ENCODE measurements at regions not wholly inside any gene's neighbourhood (a gene's known extent, or its start where the extent isn't known, plus 50 kb on each side); places are given as distances from the start of the nearest gene placed in this dataset.

GRCh38 chr9:103799959-103800358 lies 294.1 kb upstream of the SMC2 start:
- DNase-seq (ENCODE audit: low read depth, low spot score), result no peak
- in situ Hi-C loops (cut with HindIII; ENCODE audit: low pct_unique_long_range_greater_than_20kb, low sequenced_read_pairs), result no loop called here
- no peaks in the 10 kb centered on the region for H3K9me3 ChIP-seq (ENCODE audit: control insufficient read depth, insufficient read depth, low read depth, low read length)
- no peaks in the 10 kb centered on the region for H3K4me1 ChIP-seq (ENCODE audit: control insufficient read depth, insufficient read depth, low read length)
- H3K4me3 ChIP-seq (ENCODE audit: low read depth in 2 of 2, low read length in 2 of 2), result no peak overlapping the region
- no TSS peak for BruUV-seq (replicated peaks)
- no peak overlapping the region for H3K27ac ChIP-seq (ENCODE audit: low read length)
- ATAC-seq, result no peak
- ChIA-PET CTCF (no interaction called here), POLR2A (no interaction called here)
- H3K27me3 ChIP-seq (ENCODE audit: control insufficient read depth, insufficient read depth, low read length), result no peaks in the 10 kb centered on the region
- H3K36me3 ChIP-seq (ENCODE audit: control insufficient read depth, insufficient read depth, low read length), result no peaks in the 10 kb centered on the region
- TF ChIP-seq TCF7L2 (IDR thresholded peaks at IDR 0.05; ENCODE audit: low read depth, low read length), result no peak
- intact Hi-C loops (cut with micrococcal nuclease; ENCODE audit: unreplicated experiment), result no loop called here

DNA sequence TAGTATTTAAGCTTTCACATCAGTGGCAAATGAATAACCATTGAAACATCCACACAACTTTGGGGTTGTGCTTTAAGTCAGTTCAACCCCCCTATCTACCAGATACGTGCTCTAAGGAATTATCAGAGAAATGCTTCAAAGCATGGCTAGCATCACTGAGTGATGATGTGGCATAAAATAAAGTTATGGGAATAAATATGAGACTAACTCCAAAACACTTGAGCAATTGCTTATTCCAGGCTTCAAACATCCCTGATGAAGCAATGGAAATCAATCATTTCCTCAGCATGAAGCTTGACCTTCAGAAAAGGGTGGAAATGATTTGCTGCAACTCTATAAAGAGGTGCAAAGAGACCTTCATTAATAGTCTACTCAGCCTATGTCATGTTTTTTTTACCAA lies 292.0 kb upstream of the SMC2 start:
- H3K9me3 ChIP-seq (ENCODE audit: control insufficient read depth, insufficient read depth, low read depth, low read length), result no peaks in the 10 kb centered on the region
- ChIA-PET POLR2A (no interaction called here), CTCF (no interaction called here)
- no peaks in the 10 kb centered on the region for H3K27me3 ChIP-seq (ENCODE audit: control insufficient read depth, insufficient read depth, low read length)
- intact Hi-C loops (cut with micrococcal nuclease; ENCODE audit: unreplicated experiment) (no loop called here), in situ Hi-C loops (cut with HindIII; ENCODE audit: low pct_unique_long_range_greater_than_20kb, low sequenced_read_pairs) (no loop called here)
- TF ChIP-seq, protein P1, sequence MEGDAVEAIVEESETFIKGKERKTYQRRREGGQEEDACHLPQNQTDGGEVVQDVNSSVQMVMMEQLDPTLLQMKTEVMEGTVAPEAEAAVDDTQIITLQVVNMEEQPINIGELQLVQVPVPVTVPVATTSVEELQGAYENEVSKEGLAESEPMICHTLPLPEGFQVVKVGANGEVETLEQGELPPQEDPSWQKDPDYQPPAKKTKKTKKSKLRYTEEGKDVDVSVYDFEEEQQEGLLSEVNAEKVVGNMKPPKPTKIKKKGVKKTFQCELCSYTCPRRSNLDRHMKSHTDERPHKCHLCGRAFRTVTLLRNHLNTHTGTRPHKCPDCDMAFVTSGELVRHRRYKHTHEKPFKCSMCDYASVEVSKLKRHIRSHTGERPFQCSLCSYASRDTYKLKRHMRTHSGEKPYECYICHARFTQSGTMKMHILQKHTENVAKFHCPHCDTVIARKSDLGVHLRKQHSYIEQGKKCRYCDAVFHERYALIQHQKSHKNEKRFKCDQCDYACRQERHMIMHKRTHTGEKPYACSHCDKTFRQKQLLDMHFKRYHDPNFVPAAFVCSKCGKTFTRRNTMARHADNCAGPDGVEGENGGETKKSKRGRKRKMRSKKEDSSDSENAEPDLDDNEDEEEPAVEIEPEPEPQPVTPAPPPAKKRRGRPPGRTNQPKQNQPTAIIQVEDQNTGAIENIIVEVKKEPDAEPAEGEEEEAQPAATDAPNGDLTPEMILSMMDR (IDR thresholded peaks at IDR 0.05), result no peak
- TF ChIP-seq SIN3A (IDR thresholded peaks at IDR 0.05; ENCODE audit: borderline replicate concordance, insufficient read depth, low read depth, low read length), result no peak
- TF ChIP-seq, protein P2, sequence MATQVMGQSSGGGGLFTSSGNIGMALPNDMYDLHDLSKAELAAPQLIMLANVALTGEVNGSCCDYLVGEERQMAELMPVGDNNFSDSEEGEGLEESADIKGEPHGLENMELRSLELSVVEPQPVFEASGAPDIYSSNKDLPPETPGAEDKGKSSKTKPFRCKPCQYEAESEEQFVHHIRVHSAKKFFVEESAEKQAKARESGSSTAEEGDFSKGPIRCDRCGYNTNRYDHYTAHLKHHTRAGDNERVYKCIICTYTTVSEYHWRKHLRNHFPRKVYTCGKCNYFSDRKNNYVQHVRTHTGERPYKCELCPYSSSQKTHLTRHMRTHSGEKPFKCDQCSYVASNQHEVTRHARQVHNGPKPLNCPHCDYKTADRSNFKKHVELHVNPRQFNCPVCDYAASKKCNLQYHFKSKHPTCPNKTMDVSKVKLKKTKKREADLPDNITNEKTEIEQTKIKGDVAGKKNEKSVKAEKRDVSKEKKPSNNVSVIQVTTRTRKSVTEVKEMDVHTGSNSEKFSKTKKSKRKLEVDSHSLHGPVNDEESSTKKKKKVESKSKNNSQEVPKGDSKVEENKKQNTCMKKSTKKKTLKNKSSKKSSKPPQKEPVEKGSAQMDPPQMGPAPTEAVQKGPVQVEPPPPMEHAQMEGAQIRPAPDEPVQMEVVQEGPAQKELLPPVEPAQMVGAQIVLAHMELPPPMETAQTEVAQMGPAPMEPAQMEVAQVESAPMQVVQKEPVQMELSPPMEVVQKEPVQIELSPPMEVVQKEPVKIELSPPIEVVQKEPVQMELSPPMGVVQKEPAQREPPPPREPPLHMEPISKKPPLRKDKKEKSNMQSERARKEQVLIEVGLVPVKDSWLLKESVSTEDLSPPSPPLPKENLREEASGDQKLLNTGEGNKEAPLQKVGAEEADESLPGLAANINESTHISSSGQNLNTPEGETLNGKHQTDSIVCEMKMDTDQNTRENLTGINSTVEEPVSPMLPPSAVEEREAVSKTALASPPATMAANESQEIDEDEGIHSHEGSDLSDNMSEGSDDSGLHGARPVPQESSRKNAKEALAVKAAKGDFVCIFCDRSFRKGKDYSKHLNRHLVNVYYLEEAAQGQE (IDR thresholded peaks at IDR 0.05; ENCODE audit: insufficient read depth in 1 of 2, low read depth in 2 of 2, low read length in 1 of 2), result no peak
- TF ChIP-seq TCF7L2 (IDR thresholded peaks at IDR 0.05; ENCODE audit: low read depth, low read length), result no peak
- no peak for TF ChIP-seq POLR2AphosphoS5 (IDR thresholded peaks at IDR 0.05; ENCODE audit: low read depth, low read length)
- no peak overlapping the region for H3K27ac ChIP-seq (ENCODE audit: low read length)
- no peak for ATAC-seq
- no peak for DNase-seq (ENCODE audit: low read depth, low spot score)
- no peaks in the 10 kb centered on the region for H3K36me3 ChIP-seq (ENCODE audit: control insufficient read depth, insufficient read depth, low read length)
- H3K4me3 ChIP-seq (ENCODE audit: low read depth in 2 of 2, low read length in 2 of 2), result no peak overlapping the region
- H3K4me1 ChIP-seq (ENCODE audit: control insufficient read depth, insufficient read depth, low read length), result no peaks in the 10 kb centered on the region
- no TSS peak for BruUV-seq (replicated peaks)

DNA sequence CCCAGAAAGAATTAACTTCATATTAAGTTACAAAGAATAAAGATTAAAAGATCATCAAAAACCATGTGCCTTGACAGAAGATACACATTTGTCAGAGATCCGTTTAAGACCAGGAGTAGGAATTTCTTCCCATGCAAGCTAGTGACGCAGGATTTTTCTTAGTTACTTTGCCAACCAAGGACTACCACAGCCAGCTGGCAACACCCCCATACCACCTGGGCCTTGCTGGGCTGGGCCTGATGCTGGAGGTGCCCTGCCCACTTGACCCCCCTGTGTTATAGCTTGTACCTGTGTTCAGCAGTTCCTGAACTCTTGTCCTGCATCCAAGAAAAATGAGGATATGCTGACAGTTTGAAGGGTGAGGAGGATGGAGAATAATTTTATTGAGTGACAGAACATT lies 290.9 kb upstream of the SMC2 start:
- intact Hi-C loops (cut with micrococcal nuclease; ENCODE audit: unreplicated experiment) (no loop called here), in situ Hi-C loops (cut with HindIII; ENCODE audit: low pct_unique_long_range_greater_than_20kb, low sequenced_read_pairs) (no loop called here)
- ChIA-PET POLR2A (no interaction called here), CTCF (no interaction called here)
- no peaks in the 10 kb centered on the region for H3K27me3 ChIP-seq (ENCODE audit: control insufficient read depth, insufficient read depth, low read length)
- TF ChIP-seq TCF7L2 (IDR thresholded peaks at IDR 0.05; ENCODE audit: low read depth, low read length) (no peak), SIN3A (IDR thresholded peaks at IDR 0.05; ENCODE audit: borderline replicate concordance, insufficient read depth, low read depth, low read length) (no peak), POLR2AphosphoS5 (IDR thresholded peaks at IDR 0.05; ENCODE audit: low read depth, low read length) (no peak)
- TF ChIP-seq, protein P1 (IDR thresholded peaks at IDR 0.05), result no peak
- TF ChIP-seq, protein P2 (IDR thresholded peaks at IDR 0.05; ENCODE audit: insufficient read depth in 1 of 2, low read depth in 2 of 2, low read length in 1 of 2), result no peak
- BruUV-seq (replicated peaks), result no TSS peak
- no peaks in the 10 kb centered on the region for H3K4me1 ChIP-seq (ENCODE audit: control insufficient read depth, insufficient read depth, low read length)
- DNase-seq (ENCODE audit: low read depth, low spot score), result no peak
- ATAC-seq, result no peak
- no peak overlapping the region for H3K4me3 ChIP-seq (ENCODE audit: low read depth in 2 of 2, low read length in 2 of 2)
- no peaks in the 10 kb centered on the region for H3K9me3 ChIP-seq (ENCODE audit: control insufficient read depth, insufficient read depth, low read depth, low read length)
- no peaks in the 10 kb centered on the region for H3K36me3 ChIP-seq (ENCODE audit: control insufficient read depth, insufficient read depth, low read length)
- H3K27ac ChIP-seq (ENCODE audit: low read length), result no peak overlapping the region
